K562 (cell line): ENCODE measurements at regions not wholly inside any gene's neighbourhood (a gene's known extent, or its start where the extent isn't known, plus 50 kb on each side); places are given as distances from the start of the nearest gene placed in this dataset.
A peak's percentile ranks its signal among the peaks of the same experiment; 100 is the strongest.

ENCODE experiments used
- ATAC-seq: fragments of 200-7000 bp; cut with Tn5 transposase; 3 replicates; pipeline ENCODE4 v1.9.1; 2020; ENCODE audit warnings: moderate library complexity
- BruUV-seq: library from RNA; stranded (reverse); fragments of 400-500 nt; replicated peaks from 2 replicates; lab custom pipeline; 2021; lab: Mats Ljungman, UMichigan
- CTCF ChIA-PET: fragments of 300-600 bp; formaldehyde crosslinking; extraction: SDS; loops from one replicate; lab custom pipeline; 2021; ENCODE audit warnings: low intra/inter-chr PET ratio; lab: Yijun Ruan, JAX
- POLR2A ChIA-PET: fragments of 300-600, 350-650 bp; sonication (Branson Sonifier 250); formaldehyde crosslinking; extraction: SDS; loops from one replicate; lab custom pipeline; 2021; ENCODE audit warnings: antibody characterized with exemption, inconsistent platforms; lab: Yijun Ruan, JAX
- DNase-seq, 4 experiments: peaks; one replicate each; pipeline versions ENCODE4 v3.0.0 to v3.0.0-alpha.2; 2011 to 2018; ENCODE audit warnings: low spot score in 3 of 4, mixed read lengths in 3 of 4; ENCODE audit errors: extremely low read depth in 1 of 4
- FAIRE-seq: peaks from 2 replicates; lab custom pipeline; 2011; peaks lifted over from hg19 to GRCh38; lab: Jason Lieb, UNC
- H2AFZ ChIP-seq: 2 replicates; pipeline ENCODE4 v1.6.0; 2011; ENCODE audit warnings: low read depth, low read length, control low read depth, inconsistent platforms
- H3K27ac ChIP-seq: fragments of 200-600 bp; 3 replicates; pipeline ENCODE4 v1.8.0; 2011; ENCODE audit warnings: low read depth, mild to moderate bottlenecking, control low read depth, inconsistent platforms, low read length, moderate library complexity, mixed read lengths; ENCODE audit errors: extremely low read depth
- H3K27me3 ChIP-seq, 2 experiments: fragments of 300-600 bp in 1 of 2; 2 replicates in 1 of 2; 3 replicates in 1 of 2; pipeline versions ENCODE4 v1.6.0 to v1.8.0; 2011; ENCODE audit warnings: inconsistent platforms in 2 of 2, low read length in 2 of 2, mild to moderate bottlenecking in 1 of 2, mixed read lengths in 1 of 2, moderate library complexity in 1 of 2; ENCODE audit not compliant: control insufficient read depth in 2 of 2, insufficient read depth in 2 of 2
- H3K36me3 ChIP-seq: fragments of 300-600 bp; 3 replicates; pipeline ENCODE4 v1.8.0; 2011; ENCODE audit warnings: mild to moderate bottlenecking, low read length, inconsistent platforms; ENCODE audit not compliant: control insufficient read depth, insufficient read depth
- H3K4me1 ChIP-seq, 2 experiments: fragments of 200-600 bp in 1 of 2; replicated peaks in 1 of 2; 2 replicates in 1 of 2; 3 replicates in 1 of 2; pipeline versions ENCODE4 v1.5.1 to v1.8.0; 2011; ENCODE audit warnings: inconsistent platforms in 2 of 2, low read length in 2 of 2, mild to moderate bottlenecking in 1 of 2, mixed read lengths in 1 of 2, moderate library complexity in 1 of 2; ENCODE audit not compliant: control insufficient read depth in 2 of 2, insufficient read depth in 2 of 2
- H3K4me2 ChIP-seq: 2 replicates; pipeline ENCODE4 v1.6.1; 2011; ENCODE audit warnings: low read length, control low read depth, inconsistent platforms, mixed read lengths; ENCODE audit not compliant: insufficient read depth
- H3K4me3 ChIP-seq: fragments of 200-600 bp; sonication (generic), shearing (Covaris generic); 2 replicates; pipeline ENCODE4 v1.5.1; 2016; ENCODE audit warnings: control low read depth, inconsistent platforms
- H3K79me2 ChIP-seq: fragments of 200-600 bp; 3 replicates; pipeline ENCODE4 v1.8.0; 2011; ENCODE audit warnings: low read length, inconsistent platforms; ENCODE audit not compliant: control insufficient read depth, insufficient read depth
- H3K9ac ChIP-seq, 2 experiments: 2 replicates each; pipeline versions ENCODE4 v1.6.0 to v1.6.1; 2011; ENCODE audit warnings: low read depth in 2 of 2, low read length in 2 of 2, control low read depth in 1 of 2, inconsistent platforms in 1 of 2, mild to moderate bottlenecking in 1 of 2, mixed read lengths in 1 of 2; ENCODE audit not compliant: insufficient read depth in 1 of 2
- H3K9me1 ChIP-seq: one replicate; pipeline ENCODE4 v1.6.0; 2011; ENCODE audit warnings: inconsistent platforms, mild to moderate bottlenecking, low read length, moderate library complexity; ENCODE audit not compliant: control insufficient read depth, insufficient read depth
- H3K9me3 ChIP-seq: replicated peaks from 2 replicates; pipeline ENCODE4 v1.5.1; 2011; ENCODE audit warnings: low read depth, low read length, inconsistent platforms; ENCODE audit not compliant: control insufficient read depth, insufficient read depth
- H4K20me1 ChIP-seq: replicated peaks from 2 replicates; pipeline ENCODE4 v1.6.1; 2011; ENCODE audit warnings: low read length, inconsistent platforms, mixed read lengths; ENCODE audit not compliant: control insufficient read depth, insufficient read depth
- ASH1L ChIP-seq: fragments of 450-650 bp; IDR thresholded peaks from 2 replicates; pipeline ENCODE4 v1.6.1; 2018; ENCODE audit warnings: borderline replicate concordance, mild to moderate bottlenecking, low read depth; ENCODE audit not compliant: partially characterized antibody
- CBFA2T2 ChIP-seq: fragments of 450-650 bp; conservative IDR thresholded peaks from 2 replicates; pipeline ENCODE4 v1.6.1; 2017; ENCODE audit warnings: mild to moderate bottlenecking
- CBFA2T3 ChIP-seq: fragments of 450-650 bp; IDR thresholded peaks from 2 replicates; pipeline ENCODE4 v1.6.1; 2017
- CEBPB ChIP-seq: fragments of 450-650 bp; IDR thresholded peaks from 2 replicates; pipeline ENCODE4 v1.6.1; 2016; ENCODE audit warnings: missing genetic modification characterization, missing compliant biosample characterization
- E2F6 ChIP-seq, 2 experiments: IDR thresholded peaks; 2 replicates each; pipeline ENCODE4 v1.6.1; 2011; ENCODE audit warnings: borderline replicate concordance in 1 of 2, control low read depth in 1 of 2, low read depth in 1 of 2, low read length in 1 of 2, mild to moderate bottlenecking in 1 of 2, mixed read lengths in 1 of 2, moderate library complexity in 1 of 2; ENCODE audit not compliant: insufficient read depth in 1 of 2, insufficient read length in 1 of 2, poor library complexity in 1 of 2, severe bottlenecking in 1 of 2; ENCODE audit errors: extremely low read depth in 1 of 2
- FOSL1 ChIP-seq: fragments of 200-800 bp; sonication (Bioruptor generic); conservative IDR thresholded peaks from 2 replicates; pipeline ENCODE4 v1.6.1; 2016; ENCODE audit warnings: missing genetic modification characterization, missing compliant biosample characterization
- KLF16 ChIP-seq: IDR thresholded peaks from 2 replicates; pipeline ENCODE4 v1.6.1; 2016; ENCODE audit warnings: antibody characterized with exemption
- MAFF ChIP-seq: IDR thresholded peaks from 2 replicates; pipeline ENCODE4 v1.6.1; 2012; ENCODE audit warnings: low read length, improper control_type of control experiment
- MEIS2 ChIP-seq: fragments of 450-650 bp; IDR thresholded peaks from 2 replicates; pipeline ENCODE4 v1.6.1; 2014; ENCODE audit warnings: mild to moderate bottlenecking; ENCODE audit not compliant: partially characterized antibody
- MTA2 ChIP-seq: fragments of 450-650 bp; IDR thresholded peaks from 2 replicates; pipeline ENCODE4 v1.6.1; 2016; ENCODE audit warnings: low read depth
- NCOR1 ChIP-seq: fragments of 450-650 bp; IDR thresholded peaks from 2 replicates; pipeline ENCODE4 v1.6.1; 2016; ENCODE audit warnings: mild to moderate bottlenecking, moderate library complexity
- NR2F6 ChIP-seq: fragments of 450-650 bp; formaldehyde crosslinking; IDR thresholded peaks from 2 replicates; pipeline ENCODE4 v1.4.0; 2020; ENCODE audit warnings: mild to moderate bottlenecking
- TAL1 ChIP-seq: fragments of 450-650 bp; IDR thresholded peaks from 2 replicates; pipeline ENCODE4 v1.6.1; 2016; ENCODE audit warnings: mild to moderate bottlenecking
- TARDBP ChIP-seq: fragments of 450-650 bp; IDR thresholded peaks from 2 replicates; pipeline ENCODE4 v1.6.1; 2016
- TRIM24 ChIP-seq, 2 experiments: fragments of 450-650 bp; IDR thresholded peaks; 2 replicates each; pipeline ENCODE4 v1.6.1; 2016
- ZNF551 ChIP-seq: fragments of 250-450 bp; sonication (Bioruptor Pico); IDR thresholded peaks from 2 replicates; pipeline ENCODE4 v1.5.0; 2021; ENCODE audit warnings: mild to moderate bottlenecking, moderate library complexity
- ZNF639 ChIP-seq, 2 experiments: fragments of 200-800 bp in 1 of 2; sonication (Bioruptor generic) in 1 of 2; sonication (generic) in 1 of 2; formaldehyde crosslinking in 1 of 2; IDR thresholded peaks in 1 of 2; conservative IDR thresholded peaks in 1 of 2; 2 replicates each; pipeline versions ENCODE4 v1.5.0 to v1.6.1; 2016 to 2020; ENCODE audit warnings: missing compliant biosample characterization in 1 of 2, missing genetic modification characterization in 1 of 2, missing genetic modification reagents in 1 of 2
- ZNF644 ChIP-seq: fragments of 200-800 bp; sonication (Bioruptor generic); IDR thresholded peaks from 2 replicates; pipeline ENCODE4 v1.6.1; 2016; ENCODE audit warnings: low read depth, missing genetic modification characterization, missing compliant biosample characterization
- in situ Hi-C: fragments of 300-500 bp; cut with MboI; formaldehyde crosslinking; loops from 4 replicates; pipeline ENCODE4 v1.15.0; 2018; ENCODE audit warnings: inconsistent platforms, mixed read lengths
- intact Hi-C: fragments of 100-400 bp; cut with micrococcal nuclease; formaldehyde crosslinking; loops from 2 replicates; pipeline ENCODE4 v1.14.2; 2022
- TF ChIP-seq, protein P1 (sequence below): fragments of 250-450 bp; sonication (Bioruptor Pico); IDR thresholded peaks from 2 replicates; pipeline ENCODE4 v1.8.0; 2022; ENCODE audit warnings: moderate library complexity, mild to moderate bottlenecking, inconsistent platforms
- TF ChIP-seq, protein P2 (sequence below): fragments of 250-450 bp; sonication (Bioruptor Pico); IDR thresholded peaks from 2 replicates; pipeline ENCODE4 v1.6.1; 2021; ENCODE audit warnings: mild to moderate bottlenecking

GRCh38 chr14:55957950-55958349 is 160.3 kb upstream of the PELI2 start (continued):
- TF ChIP-seq ZNF639 (CRISPR knock-in tag; conservative IDR thresholded peaks at IDR 0.05 in 1 of 2, IDR thresholded peaks at IDR 0.05 in 1 of 2) = no peak
- no peak for TF ChIP-seq MAFF
- no peak for TF ChIP-seq TARDBP
- TF ChIP-seq, all 486 proteins: peak for 0

- CTCF ChIA-PET = no interaction called here
- no peaks in the 10 kb centered on the region for H3K4me1 ChIP-seq
- no peak overlapping the region for H3K4me2 ChIP-seq
- H3K9me1 ChIP-seq = no peaks in the 10 kb centered on the region
- DNase-seq (peak in 2 of 4 experiments; percentile 2), ATAC-seq (no peak), FAIRE-seq (no peak)
- intact Hi-C loops = no loop called here
- no peak overlapping the region for H3K4me3 ChIP-seq
- no peaks in the 10 kb centered on the region for H4K20me1 ChIP-seq
- no peak overlapping the region for H2AFZ ChIP-seq
- in situ Hi-C loops = no loop called here
- no peaks in the 10 kb centered on the region for H3K79me2 ChIP-seq
- H3K27me3 ChIP-seq = no peaks in the 10 kb centered on the region; a peak in 1 of 5 replicates
- no TSS peak for BruUV-seq
- no peak overlapping the region for H3K27ac ChIP-seq
- no peak overlapping the region for H3K9ac ChIP-seq
- H3K36me3 ChIP-seq = no peaks in the 10 kb centered on the region
- POLR2A ChIA-PET = interaction anchor here (0.9 kb wide), 1 partner anchor 10 kb away, joined by 3 read pairs; no protein-coding TSS in a partner anchor
- no peaks in the 10 kb centered on the region for H3K9me3 ChIP-seq
- TF ChIP-seq ZNF551 = no peak
- TF ChIP-seq, protein P1, sequence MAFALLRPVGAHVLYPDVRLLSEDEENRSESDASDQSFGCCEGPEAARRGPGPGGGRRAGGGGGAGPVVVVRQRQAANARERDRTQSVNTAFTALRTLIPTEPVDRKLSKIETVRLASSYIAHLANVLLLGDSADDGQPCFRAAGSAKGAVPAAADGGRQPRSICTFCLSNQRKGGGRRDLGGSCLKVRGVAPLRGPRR (CRISPR knock-in tag) = no peak
- peak; percentile 67 for TF ChIP-seq CBFA2T2
- 0 out of 2 replicates have a peak, but pooled peaks have one; percentile 19 for TF ChIP-seq FOSL1 (tag)
- TF ChIP-seq CBFA2T3 = peak; percentile 72
- TF ChIP-seq NCOR1 = peak; percentile 60
- TF ChIP-seq MEIS2 = peak; percentile 5
- no peak for TF ChIP-seq ASH1L
- TF ChIP-seq, protein P2, sequence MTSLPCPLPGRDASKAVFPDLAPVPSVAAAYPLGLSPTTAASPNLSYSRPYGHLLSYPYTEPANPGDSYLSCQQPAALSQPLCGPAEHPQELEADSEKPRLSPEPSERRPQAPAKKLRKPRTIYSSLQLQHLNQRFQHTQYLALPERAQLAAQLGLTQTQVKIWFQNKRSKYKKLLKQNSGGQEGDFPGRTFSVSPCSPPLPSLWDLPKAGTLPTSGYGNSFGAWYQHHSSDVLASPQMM (CRISPR knock-in tag) = no peak
- peak; percentile 84 for TF ChIP-seq TAL1
- TF ChIP-seq E2F6 (IDR thresholded peaks at IDR 0.05; ENCODE audit: borderline replicate concordance in 1 of 2, extremely low read depth in 1 of 2, insufficient read depth in 1 of 2, insufficient read length in 1 of 2, low read depth in 1 of 2, low read length in 1 of 2, poor library complexity in 1 of 2, severe bottlenecking in 1 of 2) = no peak
- TF ChIP-seq MTA2 = 0 out of 2 replicates have a peak, but pooled peaks have one; percentile 35
- TF ChIP-seq NR2F6 (CRISPR knock-in tag) = no peak
- TF ChIP-seq KLF16 = 0 out of 2 replicates have a peak, but pooled peaks have one; percentile 23
- TF ChIP-seq TRIM24 (IDR thresholded peaks at IDR 0.05) = 0 out of 4 replicates have a peak, but pooled peaks of 1 of the 2 experiments have one; percentile 21
- peak; percentile 39; the same call in 1 of the 2 replicates for TF ChIP-seq CEBPB (tag)
- peak; percentile 35; the same call in 1 of the 2 replicates for TF ChIP-seq ZNF644 (tag)
Measured at GRCh38 chr14:55963295-55963694, 154.9 kb upstream of the PELI2 start.
